ENCODE measurements at regions not wholly inside any gene's neighbourhood (a gene's known extent, or its start where the extent isn't known, plus 50 kb on each side); places are given as distances from the start of the nearest gene placed in this dataset.

DNA sequence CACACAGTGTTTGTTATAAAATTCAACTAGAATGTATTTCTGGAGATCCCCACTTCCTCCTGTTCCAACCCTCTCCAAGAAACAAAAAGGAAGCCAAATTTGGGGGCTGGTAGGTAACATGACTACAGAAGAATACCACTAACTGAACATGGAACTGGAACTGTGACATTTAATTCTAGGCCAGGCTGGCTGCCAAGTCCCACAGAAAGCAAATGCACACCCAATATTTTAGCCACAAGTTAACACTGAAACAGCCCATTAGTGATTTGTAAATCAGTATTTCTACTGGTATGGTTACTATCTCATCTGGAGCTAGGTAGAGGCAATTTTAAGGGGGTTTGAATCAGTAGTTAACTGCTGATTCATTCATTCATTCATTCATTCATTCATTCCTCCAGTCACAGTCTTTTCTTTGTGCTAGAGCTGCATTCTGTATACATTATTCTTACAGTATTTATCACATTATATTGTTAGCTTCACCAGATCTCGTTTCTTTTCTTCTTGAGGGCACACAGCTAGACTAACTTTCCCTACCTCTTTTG lies 131.7 kb upstream of the GDNF start:
- TF ChIP-seq, protein P1, sequence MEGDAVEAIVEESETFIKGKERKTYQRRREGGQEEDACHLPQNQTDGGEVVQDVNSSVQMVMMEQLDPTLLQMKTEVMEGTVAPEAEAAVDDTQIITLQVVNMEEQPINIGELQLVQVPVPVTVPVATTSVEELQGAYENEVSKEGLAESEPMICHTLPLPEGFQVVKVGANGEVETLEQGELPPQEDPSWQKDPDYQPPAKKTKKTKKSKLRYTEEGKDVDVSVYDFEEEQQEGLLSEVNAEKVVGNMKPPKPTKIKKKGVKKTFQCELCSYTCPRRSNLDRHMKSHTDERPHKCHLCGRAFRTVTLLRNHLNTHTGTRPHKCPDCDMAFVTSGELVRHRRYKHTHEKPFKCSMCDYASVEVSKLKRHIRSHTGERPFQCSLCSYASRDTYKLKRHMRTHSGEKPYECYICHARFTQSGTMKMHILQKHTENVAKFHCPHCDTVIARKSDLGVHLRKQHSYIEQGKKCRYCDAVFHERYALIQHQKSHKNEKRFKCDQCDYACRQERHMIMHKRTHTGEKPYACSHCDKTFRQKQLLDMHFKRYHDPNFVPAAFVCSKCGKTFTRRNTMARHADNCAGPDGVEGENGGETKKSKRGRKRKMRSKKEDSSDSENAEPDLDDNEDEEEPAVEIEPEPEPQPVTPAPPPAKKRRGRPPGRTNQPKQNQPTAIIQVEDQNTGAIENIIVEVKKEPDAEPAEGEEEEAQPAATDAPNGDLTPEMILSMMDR (IDR thresholded peaks at IDR 0.05; ENCODE audit: unreplicated experiment), result no peak
- DNase-seq (ENCODE audit: unreplicated experiment), result no peak
- intact Hi-C loops (cut with micrococcal nuclease), result no loop called here
- CTCF ChIA-PET, result interaction anchor here (0.5 kb wide), 1 partner anchor 433 kb away, joined by 3 read pairs; no protein-coding TSS in a partner anchor
- Mint-ChIP-seq H3K4me1 (ENCODE audit: insufficient read depth, unreplicated experiment) (no peaks in the 10 kb centered on the region), H3K27me3 (ENCODE audit: insufficient read depth, unreplicated experiment) (no peaks in the 10 kb centered on the region), H3K9me3 (ENCODE audit: unreplicated experiment) (no peaks in the 10 kb centered on the region), H3K27ac (ENCODE audit: low read depth, unreplicated experiment) (no peak overlapping the region), H3K4me3 (ENCODE audit: unreplicated experiment) (no peak overlapping the region), H3K36me3 (ENCODE audit: insufficient read depth, unreplicated experiment) (no peaks in the 10 kb centered on the region)
- no TSS peak for BruUV-seq (replicated peaks)
- POLR2A ChIA-PET, result interaction anchor here (1.3 kb wide), 1 partner anchor 9 kb away, joined by 3 read pairs; no protein-coding TSS in a partner anchor

DNA sequence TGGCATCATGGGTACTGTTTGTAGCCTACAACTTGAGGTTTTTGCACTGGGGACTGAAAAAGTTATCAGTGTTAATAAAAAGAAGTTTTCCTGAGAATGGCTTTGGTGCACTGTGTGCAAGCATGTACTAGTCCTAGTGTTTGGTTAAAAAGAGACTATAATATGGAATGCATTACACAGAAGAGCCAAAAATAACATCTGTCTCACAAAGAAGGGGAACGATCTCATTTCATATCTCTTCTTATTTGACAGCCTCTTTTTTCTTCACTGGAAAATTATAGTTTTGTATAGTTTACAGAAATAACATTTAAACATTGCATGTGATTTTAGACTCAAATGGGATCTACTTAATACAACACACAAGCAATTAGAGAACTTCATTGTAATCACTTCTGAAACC lies 127.0 kb upstream of the GDNF start:
- POLR2A ChIA-PET, result interaction anchor here (0.6 to 1.1 kb wide), 2 partner anchors 15 to 66 kb away, joined by 3 read pairs; no protein-coding TSS in a partner anchor
- DNase-seq (ENCODE audit: unreplicated experiment), result no peak
- BruUV-seq (replicated peaks), result no TSS peak
- Mint-ChIP-seq H3K4me1 (ENCODE audit: insufficient read depth, unreplicated experiment) (no peaks in the 10 kb centered on the region), H3K27ac (ENCODE audit: low read depth, unreplicated experiment) (no peak overlapping the region), H3K9me3 (ENCODE audit: unreplicated experiment) (no peaks in the 10 kb centered on the region), H3K36me3 (ENCODE audit: insufficient read depth, unreplicated experiment) (no peaks in the 10 kb centered on the region), H3K27me3 (ENCODE audit: insufficient read depth, unreplicated experiment) (no peaks in the 10 kb centered on the region), H3K4me3 (ENCODE audit: unreplicated experiment) (no peak overlapping the region)
- CTCF ChIA-PET, result no interaction called here
- intact Hi-C loops (cut with micrococcal nuclease), result no loop called here
- TF ChIP-seq, protein P1 (IDR thresholded peaks at IDR 0.05; ENCODE audit: unreplicated experiment), result no peak

DNA sequence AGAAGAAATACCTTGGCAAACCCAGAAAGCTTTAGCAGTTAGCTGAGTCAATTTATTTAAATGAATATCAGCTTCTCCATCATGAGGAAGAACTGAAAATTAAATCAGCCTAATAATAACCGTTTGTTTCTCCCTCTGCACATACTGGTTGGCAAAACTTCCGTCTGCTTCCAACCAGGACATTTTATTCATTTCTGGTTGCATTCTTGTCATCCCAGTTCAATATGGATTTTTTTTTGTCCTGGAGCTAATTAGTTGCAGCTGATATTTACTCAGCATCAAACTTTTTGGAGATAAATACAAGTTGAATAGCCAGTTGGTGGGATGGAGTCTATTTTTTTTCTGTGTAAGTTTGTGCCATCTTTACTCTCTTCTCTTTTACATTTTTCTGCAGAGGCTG lies 126.5 kb upstream of the GDNF start:
- no peak overlapping the region for H3K4me3 Mint-ChIP-seq (ENCODE audit: unreplicated experiment)
- no peaks in the 10 kb centered on the region for H3K4me1 Mint-ChIP-seq (ENCODE audit: insufficient read depth, unreplicated experiment)
- H3K36me3 Mint-ChIP-seq (ENCODE audit: insufficient read depth, unreplicated experiment), result no peaks in the 10 kb centered on the region
- POLR2A ChIA-PET, result interaction anchor here (0.6 kb wide), 1 partner anchor 16 kb away, joined by 3 read pairs; no protein-coding TSS in a partner anchor
- H3K27ac Mint-ChIP-seq (ENCODE audit: low read depth, unreplicated experiment), result no peak overlapping the region
- BruUV-seq (replicated peaks), result no TSS peak
- no peaks in the 10 kb centered on the region for H3K9me3 Mint-ChIP-seq (ENCODE audit: unreplicated experiment)
- DNase-seq (ENCODE audit: unreplicated experiment), result no peak
- CTCF ChIA-PET, result interaction anchor here (0.8 kb wide), 1 partner anchor 128 kb away, joined by 3 read pairs; no protein-coding TSS in a partner anchor
- intact Hi-C loops (cut with micrococcal nuclease), result no loop called here
- no peaks in the 10 kb centered on the region for H3K27me3 Mint-ChIP-seq (ENCODE audit: insufficient read depth, unreplicated experiment)
- TF ChIP-seq, protein P1 (IDR thresholded peaks at IDR 0.05; ENCODE audit: unreplicated experiment), result no peak

GRCh38 chr5:37962389-37962788 lies 122.5 kb upstream of the GDNF start:
- POLR2A ChIA-PET, result no interaction called here
- no TSS peak for BruUV-seq (replicated peaks)
- intact Hi-C loops (cut with micrococcal nuclease), result no loop called here

More at GRCh38 chr5:37962389-37962788, 122.5 kb upstream of the GDNF start:
- Mint-ChIP-seq H3K9me3 (ENCODE audit: unreplicated experiment) (peaks cover 25% of the 10 kb centered on the region), H3K4me3 (ENCODE audit: unreplicated experiment) (no peak overlapping the region), H3K27me3 (ENCODE audit: insufficient read depth, unreplicated experiment) (no peaks in the 10 kb centered on the region), H3K36me3 (ENCODE audit: insufficient read depth, unreplicated experiment) (no peaks in the 10 kb centered on the region), H3K27ac (ENCODE audit: low read depth, unreplicated experiment) (no peak overlapping the region), H3K4me1 (ENCODE audit: insufficient read depth, unreplicated experiment) (no peaks in the 10 kb centered on the region)
- CTCF ChIA-PET, result no interaction called here
- DNase-seq (ENCODE audit: unreplicated experiment), result no peak
- TF ChIP-seq, protein P1 (IDR thresholded peaks at IDR 0.05; ENCODE audit: unreplicated experiment), result no peak
